BE2C (cell line): ENCODE measurements at regions not wholly inside any gene's neighbourhood (a gene's known extent, or its start where the extent isn't known, plus 50 kb on each side); places are given as distances from the start of the nearest gene placed in this dataset.

Experiments
- DNase-seq: peaks from one replicate; pipeline ENCODE4 v3.0.0-alpha.2; 2020
- H3K27me3 ChIP-seq: fragments of 250-450 bp; sonication (Bioruptor Pico); 2 replicates; pipeline ENCODE4 v1.5.1; 2020; ENCODE audit warnings: mild to moderate bottlenecking
- H3K36me3 ChIP-seq: fragments of 250-450 bp; sonication (Bioruptor Pico); 2 replicates; pipeline ENCODE4 v1.5.1; 2020; ENCODE audit warnings: mild to moderate bottlenecking
- H3K4me1 ChIP-seq: fragments of 250-450 bp; sonication (Bioruptor Pico); 2 replicates; pipeline ENCODE4 v1.5.1; 2020
- H3K4me3 ChIP-seq: 2 replicates; pipeline ENCODE4 v1.5.1; 2011; ENCODE audit warnings: low read depth, low read length
- H3K9me3 ChIP-seq: fragments of 250-450 bp; sonication (Bioruptor Pico); 2 replicates; pipeline ENCODE4 v1.5.1; 2020
- CTCF ChIP-seq: IDR thresholded peaks from 2 replicates; pipeline ENCODE4 v1.5.1; 2012; ENCODE audit warnings: mild to moderate bottlenecking, low read depth, low read length

- no peak for TF ChIP-seq CTCF
- Histone ChIP-seq H3K27me3 (no peaks in the 10 kb centered on the region), H3K36me3 (no peaks in the 10 kb centered on the region), H3K4me3 (no peak overlapping the region), H3K4me1 (no peaks in the 10 kb centered on the region), H3K9me3 (no peaks in the 10 kb centered on the region)
- no peak for DNase-seq
These were observed 102.8 kb upstream of the KCND2 start for GRCh38 chr7:120169996-120170783.

- Histone ChIP-seq H3K36me3 (no peaks in the 10 kb centered on the region), H3K27me3 (no peaks in the 10 kb centered on the region), H3K9me3 (no peaks in the 10 kb centered on the region), H3K4me1 (no peaks in the 10 kb centered on the region), H3K4me3 (no peak overlapping the region)
- no peak for TF ChIP-seq CTCF
- no peak for DNase-seq
These were observed 102.1 kb upstream of the KCND2 start for GRCh38 chr7:120170834-120171233.

GRCh38 chr7:120171406-120171805 lies 101.6 kb upstream of the KCND2 start:
- H3K9me3 ChIP-seq = no peaks in the 10 kb centered on the region
- H3K4me3 ChIP-seq = no peak overlapping the region
- H3K4me1 ChIP-seq = no peaks in the 10 kb centered on the region
- no peak for TF ChIP-seq CTCF
- no peaks in the 10 kb centered on the region for H3K27me3 ChIP-seq
- DNase-seq = no peak
- H3K36me3 ChIP-seq = no peaks in the 10 kb centered on the region

GRCh38 chr7:120180221-120180620 lies 92.8 kb upstream of the KCND2 start:
- H3K36me3 ChIP-seq = no peaks in the 10 kb centered on the region
- DNase-seq = no peak
- no peak for TF ChIP-seq CTCF

GRCh38 chr7:120181499-120181898 lies 91.5 kb upstream of the KCND2 start:
- Histone ChIP-seq H3K4me3 (no peak overlapping the region), H3K9me3 (no peaks in the 10 kb centered on the region), H3K4me1 (no peaks in the 10 kb centered on the region), H3K27me3 (no peaks in the 10 kb centered on the region), H3K36me3 (no peaks in the 10 kb centered on the region)
- no peak for TF ChIP-seq CTCF
- DNase-seq = no peak

More at GRCh38 chr7:120180221-120180620, 92.8 kb upstream of the KCND2 start:
- Histone ChIP-seq H3K4me1 (no peaks in the 10 kb centered on the region), H3K9me3 (no peaks in the 10 kb centered on the region), H3K4me3 (no peak overlapping the region), H3K27me3 (no peaks in the 10 kb centered on the region)

GRCh38 chr7:120184866-120185265 lies 88.1 kb upstream of the KCND2 start:
- H3K4me3 ChIP-seq = no peak overlapping the region
- H3K9me3 ChIP-seq = no peaks in the 10 kb centered on the region
- TF ChIP-seq CTCF = no peak
- no peaks in the 10 kb centered on the region for H3K36me3 ChIP-seq
- H3K4me1 ChIP-seq = no peaks in the 10 kb centered on the region
- DNase-seq = no peak
- H3K27me3 ChIP-seq = no peaks in the 10 kb centered on the region
